Caco-2 (cell line): ENCODE measurements at regions not wholly inside any gene's neighbourhood (a gene's known extent, or its start where the extent isn't known, plus 50 kb on each side); places are given as distances from the start of the nearest gene placed in this dataset.

Experiments
- BruUV-seq: library from RNA; stranded (reverse); fragments of 400-500 nt; replicated peaks from 2 replicates; lab custom pipeline; 2021; lab: Mats Ljungman, UMichigan
- CTCF ChIA-PET: fragments of 300-600 bp; sonication (Branson Sonifier 250); formaldehyde crosslinking; loops from one replicate; lab custom pipeline; 2022; ENCODE audit warnings: antibody characterized with exemption; lab: Charles Lee
- POLR2A ChIA-PET: fragments of 300-600 bp; sonication (Branson Sonifier 250); formaldehyde crosslinking; loops from one replicate; lab custom pipeline; 2022; ENCODE audit warnings: antibody characterized with exemption; lab: Charles Lee
- DNase-seq, 2 experiments: peaks; one replicate each; pipeline versions ENCODE4 v3.0.0 to v3.0.0-alpha.2; 2020 to 2022
- H3K27me3 ChIP-seq: replicated peaks from 2 replicates; pipeline ENCODE4 v1.6.0; 2011; ENCODE audit warnings: low read length; ENCODE audit not compliant: control insufficient read depth, insufficient read depth
- H3K36me3 ChIP-seq: 2 replicates; pipeline ENCODE4 v1.5.1; 2011; ENCODE audit warnings: low read length; ENCODE audit not compliant: control insufficient read depth, insufficient read depth
- H3K4me1 ChIP-seq: fragments of 250-450 bp; sonication (Bioruptor Pico); 2 replicates; pipeline ENCODE4 v1.5.1; 2020; ENCODE audit warnings: mild to moderate bottlenecking
- H3K4me3 ChIP-seq: 2 replicates; pipeline ENCODE4 v1.5.1; 2011; ENCODE audit warnings: low read depth, mild to moderate bottlenecking, control low read depth, low read length
- H3K9me3 ChIP-seq: fragments of 250-450 bp; sonication (Bioruptor Pico); 2 replicates; pipeline ENCODE4 v1.5.1; 2020; ENCODE audit warnings: mild to moderate bottlenecking, moderate library complexity
- H3K27ac Mint-ChIP-seq: one replicate; pipeline ENCODE4 v1.8.0; 2022; ENCODE audit warnings: mixed read lengths; ENCODE audit not compliant: unreplicated experiment
- H3K27me3 Mint-ChIP-seq: one replicate; pipeline ENCODE4 v1.8.0; 2022; ENCODE audit warnings: mixed read lengths; ENCODE audit not compliant: insufficient read depth, unreplicated experiment
- H3K36me3 Mint-ChIP-seq: one replicate; pipeline ENCODE4 v1.8.0; 2022; ENCODE audit warnings: mild to moderate bottlenecking, mixed read lengths; ENCODE audit not compliant: insufficient read depth, unreplicated experiment
- H3K4me1 Mint-ChIP-seq: one replicate; pipeline ENCODE4 v1.8.0; 2022; ENCODE audit warnings: low read depth, mixed read lengths; ENCODE audit not compliant: unreplicated experiment
- H3K4me3 Mint-ChIP-seq: one replicate; pipeline ENCODE4 v1.8.0; 2022; ENCODE audit warnings: mild to moderate bottlenecking, moderate library complexity, mixed read lengths; ENCODE audit not compliant: unreplicated experiment
- H3K9me3 Mint-ChIP-seq: one replicate; pipeline ENCODE4 v1.8.0; 2022; ENCODE audit warnings: mixed read lengths; ENCODE audit not compliant: unreplicated experiment
- CTCF ChIP-seq, 2 experiments: fragments of 200-600 bp in 1 of 2; IDR thresholded peaks; 1 replicate in 1 of 2; 2 replicates in 1 of 2; pipeline versions ENCODE4 v1.5.1 to v1.8.0; 2011 to 2022; ENCODE audit warnings: antibody characterized with exemption in 1 of 2, control low read depth in 1 of 2, inconsistent platforms in 1 of 2, low read depth in 1 of 2, low read length in 1 of 2, mild to moderate bottlenecking in 1 of 2, moderate library complexity in 1 of 2; ENCODE audit not compliant: insufficient read depth in 1 of 2, severe bottlenecking in 1 of 2, unreplicated experiment in 1 of 2
- intact Hi-C: fragments of 100-400 bp; cut with micrococcal nuclease; formaldehyde crosslinking; loops from one replicate; pipeline ENCODE4 v1.10.0; 2022; ENCODE audit not compliant: unreplicated experiment

- TF ChIP-seq CTCF (IDR thresholded peaks at IDR 0.05; ENCODE audit: insufficient read depth in 1 of 2, low read depth in 1 of 2, low read length in 1 of 2, severe bottlenecking in 1 of 2, unreplicated experiment in 1 of 2), result no peak
- H3K36me3 ChIP-seq, result no peaks in the 10 kb centered on the region
- no TSS peak for BruUV-seq
- no peak overlapping the region for H3K4me3 ChIP-seq
- no peak overlapping the region for H3K4me3 Mint-ChIP-seq
- H3K36me3 Mint-ChIP-seq, result no peaks in the 10 kb centered on the region
- no peaks in the 10 kb centered on the region; the same call in 1 of the 2 replicates for H3K9me3 ChIP-seq
- POLR2A ChIA-PET, result no interaction called here
- peaks cover 5% of the 10 kb centered on the region for H3K4me1 ChIP-seq
- no peak for DNase-seq
- H3K4me1 Mint-ChIP-seq, result no peaks in the 10 kb centered on the region
- no peaks in the 10 kb centered on the region for H3K27me3 Mint-ChIP-seq
- CTCF ChIA-PET, result no interaction called here
- no peaks in the 10 kb centered on the region for H3K9me3 Mint-ChIP-seq
- no peak overlapping the region for H3K27ac Mint-ChIP-seq
- H3K27me3 ChIP-seq, result no peaks in the 10 kb centered on the region
- intact Hi-C loops, result no loop called here
Measured at GRCh38 chr3:72337480-72337855, 510.8 kb downstream of the SHQ1 start.

- BruUV-seq, result no TSS peak
- intact Hi-C loops, result no loop called here
- Mint-ChIP-seq H3K4me3 (no peak overlapping the region), H3K4me1 (no peaks in the 10 kb centered on the region), H3K27me3 (no peaks in the 10 kb centered on the region), H3K36me3 (no peaks in the 10 kb centered on the region), H3K9me3 (no peaks in the 10 kb centered on the region), H3K27ac (no peak overlapping the region)
- ChIA-PET CTCF (no interaction called here), POLR2A (no interaction called here)
- no peak for TF ChIP-seq CTCF (IDR thresholded peaks at IDR 0.05; ENCODE audit: insufficient read depth in 1 of 2, low read depth in 1 of 2, low read length in 1 of 2, severe bottlenecking in 1 of 2, unreplicated experiment in 1 of 2)
- no peaks in the 10 kb centered on the region for H3K36me3 ChIP-seq
- DNase-seq, result no peak
- H3K27me3 ChIP-seq, result no peaks in the 10 kb centered on the region
- H3K9me3 ChIP-seq, result no peaks in the 10 kb centered on the region; the same call in 1 of the 2 replicates
- H3K4me1 ChIP-seq, result peaks cover 5% of the 10 kb centered on the region
- H3K4me3 ChIP-seq, result no peak overlapping the region
Measured at GRCh38 chr3:72336821-72337479, 511.3 kb downstream of the SHQ1 start.

GRCh38 chr3:72336114-72336651 is 512.1 kb downstream of the SHQ1 start:
- no TSS peak for BruUV-seq
- H3K36me3 Mint-ChIP-seq, result no peaks in the 10 kb centered on the region
- TF ChIP-seq CTCF (IDR thresholded peaks at IDR 0.05; ENCODE audit: insufficient read depth in 1 of 2, low read depth in 1 of 2, low read length in 1 of 2, severe bottlenecking in 1 of 2, unreplicated experiment in 1 of 2), result no peak
- ChIA-PET POLR2A (no interaction called here), CTCF (no interaction called here)
- Histone ChIP-seq H3K36me3 (no peaks in the 10 kb centered on the region), H3K4me1 (peaks cover 5% of the 10 kb centered on the region), H3K27me3 (no peaks in the 10 kb centered on the region), H3K9me3 (no peaks in the 10 kb centered on the region; the same call in 1 of the 2 replicates), H3K4me3 (no peak overlapping the region)
- no peak overlapping the region for H3K4me3 Mint-ChIP-seq
- no peaks in the 10 kb centered on the region for H3K4me1 Mint-ChIP-seq
- H3K9me3 Mint-ChIP-seq, result no peaks in the 10 kb centered on the region
- no peak overlapping the region for H3K27ac Mint-ChIP-seq
- intact Hi-C loops, result no loop called here
- DNase-seq, result no peak
- H3K27me3 Mint-ChIP-seq, result no peaks in the 10 kb centered on the region
